GM13976 (cell line): ENCODE measurements at regions not wholly inside any gene's neighbourhood (a gene's known extent, or its start where the extent isn't known, plus 50 kb on each side); places are given as distances from the start of the nearest gene placed in this dataset.

Source experiments
- DNase-seq: peaks from one replicate; pipeline ENCODE4 v3.0.0; 2012; ENCODE audit warnings: low spot score
- in situ Hi-C: fragments of 300-500 bp; cut with MboI; formaldehyde crosslinking; loops from one replicate; pipeline ENCODE4 v1.12.0; 2022; ENCODE audit warnings: low sequenced_read_pairs, mixed read lengths, inconsistent platforms; ENCODE audit not compliant: unreplicated experiment
- TF ChIP-seq, protein P1 (sequence below): IDR thresholded peaks from 2 replicates; pipeline ENCODE4 v1.5.1; 2012; ENCODE audit warnings: borderline replicate concordance, mild to moderate bottlenecking; ENCODE audit not compliant: insufficient read depth; ENCODE audit errors: extremely low read depth, missing control alignments, control extremely low read depth

DNA sequence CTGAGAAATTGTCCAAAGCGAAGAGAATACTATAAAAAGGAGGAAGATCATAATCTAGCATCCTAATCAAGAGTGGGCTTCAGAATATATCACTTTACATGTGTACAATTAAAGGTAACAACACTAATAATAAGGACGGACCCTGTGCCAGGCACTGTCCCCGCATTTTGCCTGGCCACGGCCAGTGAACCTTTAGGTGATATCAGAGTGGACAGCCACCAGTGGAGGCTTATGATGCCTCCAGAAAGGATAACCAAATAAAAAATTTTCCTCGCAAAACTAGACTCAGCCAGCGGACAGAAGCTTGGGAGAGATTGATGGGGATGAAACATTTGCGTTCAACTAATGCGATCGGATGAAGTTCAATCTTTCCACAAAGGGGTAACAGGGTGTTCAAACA lies 436.4 kb downstream of the NPHP4 start:
- in situ Hi-C loops, result no loop called here
- TF ChIP-seq, protein P1, sequence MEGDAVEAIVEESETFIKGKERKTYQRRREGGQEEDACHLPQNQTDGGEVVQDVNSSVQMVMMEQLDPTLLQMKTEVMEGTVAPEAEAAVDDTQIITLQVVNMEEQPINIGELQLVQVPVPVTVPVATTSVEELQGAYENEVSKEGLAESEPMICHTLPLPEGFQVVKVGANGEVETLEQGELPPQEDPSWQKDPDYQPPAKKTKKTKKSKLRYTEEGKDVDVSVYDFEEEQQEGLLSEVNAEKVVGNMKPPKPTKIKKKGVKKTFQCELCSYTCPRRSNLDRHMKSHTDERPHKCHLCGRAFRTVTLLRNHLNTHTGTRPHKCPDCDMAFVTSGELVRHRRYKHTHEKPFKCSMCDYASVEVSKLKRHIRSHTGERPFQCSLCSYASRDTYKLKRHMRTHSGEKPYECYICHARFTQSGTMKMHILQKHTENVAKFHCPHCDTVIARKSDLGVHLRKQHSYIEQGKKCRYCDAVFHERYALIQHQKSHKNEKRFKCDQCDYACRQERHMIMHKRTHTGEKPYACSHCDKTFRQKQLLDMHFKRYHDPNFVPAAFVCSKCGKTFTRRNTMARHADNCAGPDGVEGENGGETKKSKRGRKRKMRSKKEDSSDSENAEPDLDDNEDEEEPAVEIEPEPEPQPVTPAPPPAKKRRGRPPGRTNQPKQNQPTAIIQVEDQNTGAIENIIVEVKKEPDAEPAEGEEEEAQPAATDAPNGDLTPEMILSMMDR, result no peak
- no peak for DNase-seq

DNA sequence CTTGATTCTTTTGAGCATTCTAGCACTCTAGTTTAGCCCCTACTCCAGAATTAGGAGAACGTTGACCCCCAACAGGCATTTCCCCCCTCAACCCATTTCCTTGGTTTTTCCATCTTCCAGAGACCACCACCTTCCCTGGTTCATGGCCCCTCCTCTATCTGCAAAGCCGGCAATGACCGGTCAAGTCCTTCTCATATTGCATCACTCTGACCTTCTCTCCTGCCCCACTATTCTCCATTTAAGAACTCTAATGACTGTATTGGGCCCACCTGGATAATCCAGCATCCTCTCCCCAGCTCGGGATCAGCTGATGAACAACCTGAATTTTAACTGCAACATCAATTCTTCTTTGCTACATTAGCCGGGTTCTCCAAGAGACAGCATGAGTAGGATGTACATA lies 437.4 kb downstream of the NPHP4 start:
- in situ Hi-C loops, result no loop called here

GRCh38 chr1:5554111-5554510 lies 438.1 kb downstream of the NPHP4 start:
- in situ Hi-C loops, result no loop called here
- DNase-seq, result no peak
- TF ChIP-seq, protein P1, result no peak

More for the DNA sequence above, 437.4 kb downstream of the NPHP4 start:
- DNase-seq, result no peak
- TF ChIP-seq, protein P1, result no peak

DNA sequence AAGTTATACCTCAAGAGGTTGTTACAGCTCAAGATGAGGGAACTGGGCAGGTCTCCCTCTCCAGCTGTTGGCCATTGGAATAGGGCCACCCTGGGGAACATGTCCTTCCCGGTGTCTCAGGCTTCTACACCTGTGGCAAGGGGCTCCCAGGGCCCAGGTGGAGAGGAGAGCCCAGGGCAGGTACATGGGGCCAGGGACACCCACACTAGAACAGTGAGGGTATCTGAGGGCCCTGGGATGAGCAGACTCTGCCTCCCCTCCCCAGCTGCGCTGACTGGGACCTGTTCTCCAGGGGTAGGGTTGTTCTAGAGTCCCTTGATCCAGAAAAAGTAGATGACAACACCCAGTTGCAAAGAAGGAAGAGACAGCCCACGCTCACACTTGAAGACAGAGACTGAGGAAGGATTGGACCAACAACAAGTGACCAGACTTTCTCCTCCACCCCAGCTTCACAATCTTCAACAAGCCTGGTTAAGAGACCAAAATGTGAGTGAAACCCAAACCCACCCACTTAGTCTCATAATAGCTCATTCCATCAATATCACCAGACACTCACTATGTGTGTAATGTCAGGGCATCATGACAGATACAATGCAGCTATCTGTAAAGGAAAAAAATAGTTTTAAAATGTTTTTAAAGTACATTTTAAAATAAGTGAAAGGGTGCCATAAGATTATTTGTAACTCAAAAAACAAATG lies 439.3 kb downstream of the NPHP4 start:
- in situ Hi-C loops, result no loop called here
- TF ChIP-seq, protein P1, result no peak
- no peak for DNase-seq

- in situ Hi-C loops, result no loop called here
- DNase-seq, result no peak
- TF ChIP-seq, protein P1, result no peak
These were observed 440.8 kb downstream of the NPHP4 start for GRCh38 chr1:5551274-5551975.

GRCh38 chr1:5548266-5548665 lies 444.0 kb downstream of the NPHP4 start:
- DNase-seq, result no peak
- in situ Hi-C loops, result no loop called here
- TF ChIP-seq, protein P1, result no peak

GRCh38 chr1:5543235-5543634 lies 449.0 kb downstream of the NPHP4 start:
- DNase-seq, result no peak
- TF ChIP-seq, protein P1, result no peak
- in situ Hi-C loops, result no loop called here
